ENCODE measurements at regions not wholly inside any gene's neighbourhood (a gene's known extent, or its start where the extent isn't known, plus 50 kb on each side); places are given as distances from the start of the nearest gene placed in this dataset.

DNA sequence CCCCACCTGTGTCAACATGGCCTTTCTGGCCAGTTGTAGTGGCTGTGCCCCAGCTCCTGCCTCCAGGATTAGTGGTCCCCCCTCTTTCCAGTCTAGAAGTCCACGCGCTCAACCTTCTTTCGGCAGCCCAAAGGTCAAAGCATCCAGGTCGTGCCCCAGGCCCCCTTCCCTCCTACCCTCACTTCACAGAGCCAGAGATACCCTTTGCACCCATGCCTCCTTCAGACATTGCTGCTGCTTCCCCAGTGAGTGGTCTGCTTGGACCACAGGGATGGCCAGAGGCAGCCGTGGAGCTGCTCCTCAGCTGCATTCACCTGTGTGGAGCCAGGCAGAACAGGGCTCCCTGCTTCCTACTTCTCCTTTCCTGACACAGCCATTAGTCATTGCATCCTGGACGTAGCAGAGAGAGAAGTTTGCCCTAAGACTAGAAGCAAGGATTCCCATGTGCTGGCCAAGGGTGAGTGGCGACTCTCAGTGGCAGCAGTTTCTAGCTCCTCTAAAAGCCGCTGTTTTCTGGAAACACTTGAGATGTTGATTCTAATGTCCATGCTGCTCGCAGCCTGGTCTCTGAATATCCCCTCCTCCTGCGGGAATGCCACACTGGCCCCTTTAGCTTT, 243.1 kb upstream of the SHH start:
- no peaks in the 10 kb centered on the region for H3K36me3 ChIP-seq (ENCODE audit: low read depth)
- H4K20me1 ChIP-seq (ENCODE audit: insufficient read depth): no peaks in the 10 kb centered on the region
- H2AFZ ChIP-seq: no peak overlapping the region
- no peaks in the 10 kb centered on the region for H3K79me2 ChIP-seq (ENCODE audit: insufficient read depth)
- H3K9me3 ChIP-seq (ENCODE audit: low read depth): no peaks in the 10 kb centered on the region
- no peak overlapping the region for H3K4me3 ChIP-seq
- H3K9me2 ChIP-seq (ENCODE audit: insufficient read depth): no peaks in the 10 kb centered on the region
- H3K9ac ChIP-seq: no peak overlapping the region
- H3K27ac ChIP-seq: no peak overlapping the region
- H3K4me2 ChIP-seq (ENCODE audit: unreplicated experiment): no peak overlapping the region
- in situ Hi-C loops (cut with MboI): no loop called here
- no peaks in the 10 kb centered on the region for H3K4me1 ChIP-seq (ENCODE audit: insufficient read depth)
- DNase-seq: no peak
- H3K27me3 ChIP-seq (replicated peaks; ENCODE audit: insufficient read depth): no peaks in the 10 kb centered on the region
- no peak for TF ChIP-seq EZH2phosphoT487 (IDR thresholded peaks at IDR 0.05; ENCODE audit: insufficient read depth, low read depth)
- TF ChIP-seq EZH2 (IDR thresholded peaks at IDR 0.05; ENCODE audit: insufficient read depth, poor library complexity, severe bottlenecking): no peak
- no peaks in the 10 kb centered on the region for H3F3A ChIP-seq (ENCODE audit: insufficient read depth)
- WGBS, 2 experiments (ENCODE audit: low coverage in 1 of 2, low lambda C conversion rate in 2 of 2, missing lambda C conversion rate in 2 of 2): 41 to 49% methylated on average over 10 of the region's 10 CpGs

DNA sequence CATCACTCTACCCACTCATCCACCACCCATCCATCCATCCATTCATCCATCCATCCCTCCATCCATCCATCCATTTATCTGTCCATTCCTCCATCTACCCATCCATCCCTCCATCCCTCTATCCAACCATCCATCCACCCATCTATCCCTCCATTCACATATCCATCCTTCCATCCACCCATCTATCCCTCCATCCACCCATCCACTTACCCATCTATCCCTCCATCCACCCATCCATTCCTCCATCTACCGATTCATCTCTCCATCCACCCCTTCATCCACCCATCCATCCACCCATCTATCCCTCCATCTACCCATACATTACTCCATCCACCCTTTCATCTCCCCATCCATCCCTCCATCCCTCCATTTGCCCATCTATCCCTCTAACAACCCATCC, 239.6 kb upstream of the SHH start:
- no peaks in the 10 kb centered on the region for H3F3A ChIP-seq (ENCODE audit: insufficient read depth)
- H3K9me3 ChIP-seq (ENCODE audit: low read depth): no peaks in the 10 kb centered on the region
- H3K79me2 ChIP-seq (ENCODE audit: insufficient read depth): no peaks in the 10 kb centered on the region
- no peaks in the 10 kb centered on the region for H3K4me1 ChIP-seq (ENCODE audit: insufficient read depth)
- H3K27me3 ChIP-seq (replicated peaks; ENCODE audit: insufficient read depth): no peaks in the 10 kb centered on the region
- WGBS, 2 experiments (ENCODE audit: low coverage in 1 of 2, low lambda C conversion rate in 2 of 2, missing lambda C conversion rate in 2 of 2): 47% methylated on average over 1 of the region's 1 CpG; no CpG with 5 or more reads in 1 of the 2 experiments
- no peak overlapping the region for H3K9ac ChIP-seq
- no peak overlapping the region for H3K4me2 ChIP-seq (ENCODE audit: unreplicated experiment)
- H3K36me3 ChIP-seq (ENCODE audit: low read depth): no peaks in the 10 kb centered on the region
- in situ Hi-C loops (cut with MboI): no loop called here
- no peak for DNase-seq
- H3K4me3 ChIP-seq: no peak overlapping the region
- no peaks in the 10 kb centered on the region for H3K9me2 ChIP-seq (ENCODE audit: insufficient read depth)
- H2AFZ ChIP-seq: no peak overlapping the region
- no peaks in the 10 kb centered on the region for H4K20me1 ChIP-seq (ENCODE audit: insufficient read depth)
- no peak for TF ChIP-seq EZH2 (IDR thresholded peaks at IDR 0.05; ENCODE audit: insufficient read depth, poor library complexity, severe bottlenecking)
- no peak for TF ChIP-seq EZH2phosphoT487 (IDR thresholded peaks at IDR 0.05; ENCODE audit: insufficient read depth, low read depth)
- no peak overlapping the region for H3K27ac ChIP-seq

- no peaks in the 10 kb centered on the region for H4K20me1 ChIP-seq (ENCODE audit: insufficient read depth)
- no peaks in the 10 kb centered on the region for H3K9me2 ChIP-seq (ENCODE audit: insufficient read depth)
- no peaks in the 10 kb centered on the region for H3F3A ChIP-seq (ENCODE audit: insufficient read depth)
- H3K27me3 ChIP-seq (replicated peaks; ENCODE audit: insufficient read depth): no peaks in the 10 kb centered on the region
- H2AFZ ChIP-seq: no peak overlapping the region
- H3K4me1 ChIP-seq (ENCODE audit: insufficient read depth): no peaks in the 10 kb centered on the region
- 26 to 29% methylated on average over 18 to 19 of the region's 19 CpGs for WGBS, 2 experiments (ENCODE audit: low coverage in 1 of 2, low lambda C conversion rate in 2 of 2, missing lambda C conversion rate in 2 of 2)
- no peak for DNase-seq
- H3K36me3 ChIP-seq (ENCODE audit: low read depth): no peaks in the 10 kb centered on the region
- TF ChIP-seq EZH2 (IDR thresholded peaks at IDR 0.05; ENCODE audit: insufficient read depth, poor library complexity, severe bottlenecking) (no peak), EZH2phosphoT487 (IDR thresholded peaks at IDR 0.05; ENCODE audit: insufficient read depth, low read depth) (no peak)
- H3K79me2 ChIP-seq (ENCODE audit: insufficient read depth): no peaks in the 10 kb centered on the region
- in situ Hi-C loops (cut with MboI): no loop called here
- H3K9ac ChIP-seq: no peak overlapping the region
- no peak overlapping the region for H3K4me2 ChIP-seq (ENCODE audit: unreplicated experiment)
- H3K4me3 ChIP-seq: no peak overlapping the region
- no peak overlapping the region for H3K27ac ChIP-seq
- H3K9me3 ChIP-seq (ENCODE audit: low read depth): no peaks in the 10 kb centered on the region
Observed at GRCh38 chr7:156050636-156051569, 238.6 kb upstream of the SHH start.

DNA sequence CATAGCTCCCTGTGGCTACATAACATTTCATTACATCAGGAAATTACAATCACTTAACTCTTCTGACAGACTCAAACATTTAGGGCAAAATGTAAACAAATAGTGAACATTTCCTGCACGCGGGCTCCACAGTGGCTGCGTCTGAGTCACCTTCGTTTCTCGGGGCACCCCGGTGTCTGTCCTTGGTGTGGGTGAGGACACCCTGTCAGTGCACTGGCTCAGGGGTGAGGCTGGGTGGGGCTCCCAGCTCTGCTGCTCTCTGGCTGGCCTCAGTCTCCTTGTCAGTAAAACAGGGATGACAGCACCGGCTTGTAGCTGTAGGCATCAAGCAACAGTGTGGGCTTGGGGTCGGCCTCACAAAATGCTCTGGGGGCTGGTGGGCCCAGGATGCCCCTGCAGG, 237.1 kb upstream of the SHH start:
- no peak overlapping the region for H3K4me2 ChIP-seq (ENCODE audit: unreplicated experiment)
- no peak overlapping the region for H3K27ac ChIP-seq
- DNase-seq: no peak
- no peak overlapping the region for H3K4me3 ChIP-seq
- H3K79me2 ChIP-seq (ENCODE audit: insufficient read depth): no peaks in the 10 kb centered on the region
- H4K20me1 ChIP-seq (ENCODE audit: insufficient read depth): no peaks in the 10 kb centered on the region
- H3K4me1 ChIP-seq (ENCODE audit: insufficient read depth): no peaks in the 10 kb centered on the region
- no peaks in the 10 kb centered on the region for H3K9me3 ChIP-seq (ENCODE audit: low read depth)
- H3K27me3 ChIP-seq (replicated peaks; ENCODE audit: insufficient read depth): no peaks in the 10 kb centered on the region
- TF ChIP-seq EZH2 (IDR thresholded peaks at IDR 0.05; ENCODE audit: insufficient read depth, poor library complexity, severe bottlenecking): no peak
- TF ChIP-seq EZH2phosphoT487 (IDR thresholded peaks at IDR 0.05; ENCODE audit: insufficient read depth, low read depth): no peak
- no peaks in the 10 kb centered on the region for H3K9me2 ChIP-seq (ENCODE audit: insufficient read depth)
- no peaks in the 10 kb centered on the region for H3F3A ChIP-seq (ENCODE audit: insufficient read depth)
- in situ Hi-C loops (cut with MboI): no loop called here
- H2AFZ ChIP-seq: no peak overlapping the region
- no peak overlapping the region for H3K9ac ChIP-seq
- WGBS, 2 experiments (ENCODE audit: low coverage in 1 of 2, low lambda C conversion rate in 2 of 2, missing lambda C conversion rate in 2 of 2): 47 to 72% methylated on average over 7 to 8 of the region's 8 CpGs
- no peaks in the 10 kb centered on the region for H3K36me3 ChIP-seq (ENCODE audit: low read depth)

Measured in GM23248 (cell line).